ENCODE measurements at regions not wholly inside any gene's neighbourhood (a gene's known extent, or its start where the extent isn't known, plus 50 kb on each side); places are given as distances from the start of the nearest gene placed in this dataset.

GRCh38 chr2:111628221-111628620 lies 255.8 kb downstream of the ANAPC1 start:
- no peak for DNase-seq

GRCh38 chr2:111629983-111630382 lies 254.0 kb downstream of the ANAPC1 start:
- no peak for DNase-seq

DNA sequence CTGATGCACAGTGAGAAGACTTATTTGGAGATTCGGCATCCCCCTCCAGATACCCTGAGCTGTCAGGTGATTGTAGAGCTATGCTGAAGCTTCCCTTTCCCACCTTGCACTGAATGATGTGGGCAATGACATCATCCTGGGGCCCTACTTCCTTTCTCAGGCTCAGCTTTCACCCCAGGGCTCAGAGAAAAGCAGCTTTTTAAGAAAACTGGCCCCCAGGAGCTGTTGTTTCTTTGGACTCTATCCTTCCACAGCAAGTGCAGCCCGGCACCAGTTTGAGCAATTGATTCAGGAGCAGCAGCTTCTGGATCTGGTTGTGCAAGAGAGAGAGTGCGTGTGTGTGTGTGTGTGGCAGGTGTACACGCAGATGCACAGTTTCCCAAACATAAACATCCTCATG lies 251.3 kb downstream of the ANAPC1 start:
- no peak for DNase-seq

DNA sequence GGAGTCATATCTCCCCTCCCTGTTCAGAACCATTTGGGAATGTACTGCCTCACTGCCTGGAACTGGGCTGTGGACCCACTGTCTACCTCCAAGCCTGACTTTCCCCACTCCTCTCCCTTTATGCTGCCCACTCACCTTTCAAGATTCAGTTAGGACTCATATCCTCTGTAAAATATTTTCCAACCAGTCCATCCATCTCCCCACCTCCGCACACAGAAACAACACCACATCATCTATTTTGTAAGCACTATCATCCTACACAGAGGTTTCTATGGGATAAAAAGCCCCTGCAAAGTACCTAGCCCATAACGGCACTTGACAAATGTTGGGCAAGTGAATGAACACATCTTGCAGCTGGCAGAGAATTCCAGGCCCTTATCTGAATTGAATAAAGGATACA lies 250.8 kb downstream of the ANAPC1 start:
- DNase-seq: no peak

GRCh38 chr2:111633643-111634042 lies 250.3 kb downstream of the ANAPC1 start:
- no peak for DNase-seq

- DNase-seq: no peak
These were observed 249.8 kb downstream of the ANAPC1 start for GRCh38 chr2:111634050-111634794.

- DNase-seq: no peak
These were observed 248.9 kb downstream of the ANAPC1 start for GRCh38 chr2:111634995-111635538.

- no peak for DNase-seq
These were observed 247.1 kb downstream of the ANAPC1 start for GRCh38 chr2:111636905-111637304.

DNA sequence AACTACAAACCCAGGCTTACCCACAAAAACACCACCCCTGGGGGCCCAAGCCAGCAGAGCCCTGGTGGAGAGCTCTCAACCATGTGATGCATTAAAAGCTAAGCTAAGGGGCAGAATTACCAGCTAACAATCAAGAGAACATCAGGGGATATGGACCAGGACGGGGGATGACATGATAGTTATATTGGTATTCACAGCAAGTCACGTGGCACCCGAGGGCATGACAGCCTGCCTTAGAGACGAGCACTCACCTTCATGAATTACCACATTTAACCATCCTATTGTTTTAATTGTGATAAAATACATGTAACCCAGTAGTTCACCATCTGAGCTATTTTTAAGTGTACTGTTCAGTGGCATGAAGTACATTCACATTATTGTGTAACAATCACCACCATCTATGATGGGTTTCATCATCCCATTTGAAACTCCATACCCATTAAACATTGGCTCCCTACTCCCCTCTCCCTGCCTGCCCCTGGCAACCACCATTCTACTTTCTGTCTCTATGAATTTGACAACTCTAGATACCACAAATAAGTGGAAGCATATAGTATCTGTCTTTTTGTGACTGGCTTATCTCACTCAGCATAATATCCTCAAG lies 245.6 kb downstream of the ANAPC1 start:
- DNase-seq: no peak

DNA sequence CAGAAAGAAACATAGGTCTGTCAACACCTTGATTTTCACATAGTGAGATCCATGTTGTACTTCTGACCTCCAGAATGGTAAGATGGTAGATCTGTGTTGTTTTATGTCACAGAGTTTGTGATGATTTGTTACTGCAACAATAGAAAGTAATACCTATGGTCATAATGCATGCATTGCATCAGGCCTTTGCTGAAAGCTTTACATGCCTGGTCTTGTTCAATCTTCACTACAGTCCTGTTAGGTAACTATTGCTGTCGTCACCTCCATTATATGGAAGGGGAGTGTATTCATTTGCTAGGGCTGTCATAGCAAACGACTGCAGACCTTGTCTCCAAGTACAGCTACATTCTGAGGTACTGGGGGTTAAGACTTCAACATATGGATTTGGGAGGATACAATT lies 243.5 kb downstream of the ANAPC1 start:
- DNase-seq: no peak

- DNase-seq: no peak
These were observed 241.2 kb downstream of the ANAPC1 start for GRCh38 chr2:111642586-111643327.

DNA sequence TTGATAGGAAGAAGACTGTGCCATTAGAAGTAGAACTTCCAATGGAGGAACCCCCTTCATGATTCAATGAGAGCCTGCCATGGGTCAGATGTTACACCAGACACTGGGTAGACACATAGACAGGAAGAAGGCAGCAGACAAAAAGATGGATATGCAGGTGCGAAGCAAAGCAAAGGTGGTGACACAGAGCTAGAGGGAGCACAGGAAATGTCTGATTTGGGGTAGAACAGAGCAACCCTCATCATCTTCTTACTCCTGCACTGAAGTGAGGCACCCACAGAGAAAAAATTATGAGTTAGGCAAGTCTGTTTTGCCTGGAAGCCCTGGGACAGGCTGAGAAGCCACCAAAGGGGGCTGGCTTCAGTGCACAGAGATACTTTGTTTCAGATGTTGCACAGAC lies 240.2 kb downstream of the ANAPC1 start:
- DNase-seq: no peak

DNA sequence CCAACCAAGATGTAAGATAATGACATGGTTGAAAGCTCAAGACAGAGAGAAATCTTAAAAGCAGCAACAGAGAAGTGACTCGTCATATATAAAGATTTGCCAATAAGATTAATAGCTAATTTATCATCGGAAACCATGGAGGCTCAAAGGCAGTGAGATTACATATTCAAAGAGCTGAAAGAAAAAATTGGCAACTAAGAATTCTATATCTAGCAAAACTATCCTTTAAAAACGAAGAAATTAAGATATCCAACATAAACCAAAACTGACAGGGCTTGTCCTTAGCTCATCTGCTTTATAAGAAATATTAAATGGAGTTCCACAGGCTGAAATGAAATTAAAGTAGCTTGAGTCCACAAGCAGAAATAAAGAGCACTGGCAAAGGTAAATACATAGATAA lies 236.6 kb downstream of the ANAPC1 start:
- DNase-seq: no peak

DNA sequence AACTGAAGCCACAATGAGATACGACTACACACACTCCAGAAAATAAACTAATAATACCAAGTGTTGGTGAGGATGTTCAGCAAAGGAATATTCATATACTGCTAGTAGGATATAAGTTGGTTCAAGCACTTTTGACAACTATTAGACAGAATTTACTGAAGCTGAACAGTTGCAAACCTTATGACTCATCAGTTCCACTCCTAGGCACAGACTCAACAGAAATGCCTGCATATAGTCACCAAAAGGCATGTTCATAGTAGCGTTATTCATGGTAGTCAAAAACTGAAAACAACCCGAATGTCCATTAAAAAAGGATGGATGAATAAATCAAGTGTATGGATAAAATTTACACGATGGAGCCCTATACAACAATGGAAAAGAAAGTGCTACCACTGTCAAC lies 232.0 kb downstream of the ANAPC1 start:
- DNase-seq: no peak

DNA sequence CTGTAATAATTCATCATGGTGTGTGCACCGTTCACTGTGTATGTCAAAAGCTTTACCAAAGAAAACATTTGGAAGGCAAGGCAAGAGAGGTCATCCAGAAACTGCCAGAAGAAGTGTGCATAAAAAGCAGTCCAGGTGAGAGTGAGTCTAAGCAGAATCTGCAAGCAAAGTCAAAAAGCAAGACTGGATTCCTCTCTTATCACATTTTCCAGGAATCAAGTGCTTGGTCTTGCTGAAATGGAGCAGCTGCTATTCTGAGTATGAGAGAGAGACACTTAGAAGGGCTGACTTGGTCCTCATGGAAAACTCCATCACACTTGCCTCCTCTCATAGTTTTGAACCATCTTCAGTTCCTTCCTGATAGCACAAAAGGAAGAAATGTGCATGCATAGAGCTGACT lies 231.3 kb downstream of the ANAPC1 start:
- DNase-seq: no peak

GRCh38 chr2:111653103-111653624 lies 230.8 kb downstream of the ANAPC1 start:
- DNase-seq: no peak

DNA sequence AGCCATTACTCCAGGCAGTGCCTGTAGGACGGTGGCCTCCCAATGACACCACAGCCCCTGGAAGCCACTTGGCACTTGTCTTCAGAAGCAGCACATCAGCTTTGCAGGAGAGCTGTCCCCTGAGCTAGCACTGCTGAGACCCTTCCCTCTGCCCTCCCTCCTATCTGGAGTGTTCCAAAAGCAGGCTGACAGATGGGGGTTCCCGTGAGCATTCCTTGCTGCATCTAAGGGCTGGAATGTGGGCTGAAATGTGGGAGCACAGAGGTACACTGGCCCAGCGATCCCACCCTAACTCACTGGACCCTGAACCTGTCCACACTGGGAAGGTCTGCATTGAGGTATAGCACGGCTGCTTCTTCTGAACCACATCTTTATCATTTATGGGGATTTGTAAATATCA lies 230.1 kb downstream of the ANAPC1 start:
- DNase-seq: no peak

- DNase-seq: no peak
These were observed 229.2 kb downstream of the ANAPC1 start for GRCh38 chr2:111654829-111655228.

GRCh38 chr2:111656436-111656835 lies 227.6 kb downstream of the ANAPC1 start:
- DNase-seq: no peak

- no peak for DNase-seq
These were observed 227.1 kb downstream of the ANAPC1 start for GRCh38 chr2:111656894-111657293.

- no peak for DNase-seq
These were observed 226.5 kb downstream of the ANAPC1 start for GRCh38 chr2:111657351-111657975.

- no peak for DNase-seq
These were observed 224.3 kb downstream of the ANAPC1 start for GRCh38 chr2:111659361-111660333.

Data from NCI-H748 treated with DMSO at 0.1 percent for 48 hours (cell line).